Epithelial cell of esophagus (primary cell): ENCODE measurements at regions not wholly inside any gene's neighbourhood (a gene's known extent, or its start where the extent isn't known, plus 50 kb on each side); places are given as distances from the start of the nearest gene placed in this dataset.

ENCODE experiments used
- DNase-seq: peaks from one replicate; pipeline ENCODE4 v3.0.0; 2010; ENCODE audit warnings: low read depth
- H3K4me3 ChIP-seq: 2 replicates; pipeline ENCODE4 v1.5.1; 2011; ENCODE audit warnings: mild to moderate bottlenecking, low read length, control low read depth
- TF ChIP-seq, protein P1 (sequence below): IDR thresholded peaks from 2 replicates; pipeline ENCODE4 v1.5.1; 2011; ENCODE audit warnings: low read depth, mild to moderate bottlenecking, low read length, control low read depth, inconsistent platforms; ENCODE audit not compliant: insufficient read depth; ENCODE audit errors: missing control alignments

DNA sequence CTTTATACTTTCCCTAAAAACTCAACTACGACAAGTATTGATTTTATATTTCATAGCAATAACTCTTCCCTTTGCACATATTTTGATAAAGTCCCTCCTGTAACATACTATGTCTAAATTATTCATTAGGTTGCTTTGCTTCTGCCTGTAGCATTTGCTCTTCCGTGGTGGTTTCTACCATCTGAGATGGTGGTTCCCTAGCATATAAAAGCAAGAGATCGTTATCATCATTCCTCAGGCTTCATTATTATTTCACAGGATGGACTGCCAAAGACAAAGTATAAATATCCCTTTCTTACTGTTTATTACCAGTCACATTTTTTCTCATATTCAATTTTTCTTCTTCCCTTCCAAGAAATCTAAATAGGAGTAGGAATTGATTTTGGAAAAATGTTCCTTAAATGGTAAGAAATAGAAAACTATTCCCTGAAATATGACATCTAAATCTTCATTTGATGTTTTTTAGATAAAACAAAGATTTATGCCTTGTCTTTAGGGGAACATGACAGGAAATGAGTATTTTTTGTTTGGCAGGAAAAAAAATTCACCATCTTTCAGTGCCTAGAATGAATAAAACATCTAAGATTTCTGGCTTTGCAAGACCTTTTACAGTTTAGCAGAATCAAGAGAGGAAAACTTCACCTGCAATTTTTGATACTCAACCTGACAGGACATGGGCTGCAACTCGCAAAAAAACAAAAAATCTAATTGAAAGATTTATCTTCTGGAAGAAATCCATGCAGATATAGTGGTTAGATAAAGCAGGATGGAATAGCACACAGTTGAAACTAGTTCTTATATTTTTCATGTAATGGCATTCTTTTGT is 340.0 kb downstream of the SPRY2 start:
- TF ChIP-seq, protein P1, sequence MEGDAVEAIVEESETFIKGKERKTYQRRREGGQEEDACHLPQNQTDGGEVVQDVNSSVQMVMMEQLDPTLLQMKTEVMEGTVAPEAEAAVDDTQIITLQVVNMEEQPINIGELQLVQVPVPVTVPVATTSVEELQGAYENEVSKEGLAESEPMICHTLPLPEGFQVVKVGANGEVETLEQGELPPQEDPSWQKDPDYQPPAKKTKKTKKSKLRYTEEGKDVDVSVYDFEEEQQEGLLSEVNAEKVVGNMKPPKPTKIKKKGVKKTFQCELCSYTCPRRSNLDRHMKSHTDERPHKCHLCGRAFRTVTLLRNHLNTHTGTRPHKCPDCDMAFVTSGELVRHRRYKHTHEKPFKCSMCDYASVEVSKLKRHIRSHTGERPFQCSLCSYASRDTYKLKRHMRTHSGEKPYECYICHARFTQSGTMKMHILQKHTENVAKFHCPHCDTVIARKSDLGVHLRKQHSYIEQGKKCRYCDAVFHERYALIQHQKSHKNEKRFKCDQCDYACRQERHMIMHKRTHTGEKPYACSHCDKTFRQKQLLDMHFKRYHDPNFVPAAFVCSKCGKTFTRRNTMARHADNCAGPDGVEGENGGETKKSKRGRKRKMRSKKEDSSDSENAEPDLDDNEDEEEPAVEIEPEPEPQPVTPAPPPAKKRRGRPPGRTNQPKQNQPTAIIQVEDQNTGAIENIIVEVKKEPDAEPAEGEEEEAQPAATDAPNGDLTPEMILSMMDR: no peak
- no peak for DNase-seq
- H3K4me3 ChIP-seq: no peak overlapping the region

GRCh38 chr13:79999601-80000000 is 341.3 kb downstream of the SPRY2 start:
- no peak overlapping the region for H3K4me3 ChIP-seq
- TF ChIP-seq, protein P1: no peak
- DNase-seq: no peak

- no peak overlapping the region for H3K4me3 ChIP-seq
- TF ChIP-seq, protein P1: no peak
- DNase-seq: no peak
These were observed 342.5 kb downstream of the SPRY2 start for GRCh38 chr13:79998381-79998880.

DNA sequence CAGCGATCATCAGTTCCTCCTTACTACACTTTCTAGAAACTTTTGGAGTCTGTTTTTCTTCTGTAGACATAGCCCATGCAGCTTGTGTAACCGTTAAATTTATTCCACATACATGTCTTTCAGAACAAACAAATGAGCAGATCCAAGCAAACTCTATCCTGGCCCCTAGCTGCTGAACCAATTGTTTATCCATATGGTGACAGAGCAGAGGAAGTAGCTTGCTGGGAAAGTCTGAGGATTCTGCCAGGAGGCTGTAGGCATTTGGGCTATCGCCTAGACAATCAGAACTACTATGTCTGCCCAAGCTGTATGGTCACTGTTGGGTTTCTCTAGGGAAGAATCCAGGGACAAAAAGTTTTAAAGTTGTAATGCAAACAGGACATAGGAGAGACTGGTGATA is 343.7 kb downstream of the SPRY2 start:
- no peak overlapping the region for H3K4me3 ChIP-seq
- no peak for DNase-seq

GRCh38 chr13:79995334-79995733 is 345.6 kb downstream of the SPRY2 start:
- no peak overlapping the region for H3K4me3 ChIP-seq
- peak; percentile 95 for DNase-seq
- TF ChIP-seq, protein P1: no peak

More for the DNA sequence above, 343.7 kb downstream of the SPRY2 start:
- TF ChIP-seq, protein P1: no peak

DNA sequence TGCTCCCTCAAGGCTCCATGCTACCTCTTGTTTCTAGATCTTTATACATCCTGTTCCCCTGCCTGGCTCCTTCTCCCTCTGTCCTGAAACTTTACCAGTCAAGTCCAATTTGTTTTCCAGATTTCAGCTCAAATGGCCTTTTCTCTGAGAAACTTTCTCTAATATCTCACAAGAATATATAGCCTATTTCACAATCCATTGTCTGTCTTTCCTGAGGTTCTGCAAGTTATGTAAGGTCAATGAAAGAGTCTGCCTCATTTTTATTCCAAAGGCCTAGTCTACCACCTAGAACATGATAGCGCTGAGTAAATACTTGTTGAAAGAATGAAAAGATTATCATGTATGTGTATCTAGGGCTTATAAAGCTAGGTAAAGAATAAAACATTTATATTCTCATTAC is 348.8 kb downstream of the SPRY2 start:
- no peak overlapping the region for H3K4me3 ChIP-seq
- DNase-seq: no peak
- TF ChIP-seq, protein P1: no peak
